ENCODE measurements at regions not wholly inside any gene's neighbourhood (a gene's known extent, or its start where the extent isn't known, plus 50 kb on each side); places are given as distances from the start of the nearest gene placed in this dataset.

GRCh38 chr2:128402911-128403670 is 84.4 kb upstream of the HS6ST1 start:
- TF ChIP-seq, protein P1, sequence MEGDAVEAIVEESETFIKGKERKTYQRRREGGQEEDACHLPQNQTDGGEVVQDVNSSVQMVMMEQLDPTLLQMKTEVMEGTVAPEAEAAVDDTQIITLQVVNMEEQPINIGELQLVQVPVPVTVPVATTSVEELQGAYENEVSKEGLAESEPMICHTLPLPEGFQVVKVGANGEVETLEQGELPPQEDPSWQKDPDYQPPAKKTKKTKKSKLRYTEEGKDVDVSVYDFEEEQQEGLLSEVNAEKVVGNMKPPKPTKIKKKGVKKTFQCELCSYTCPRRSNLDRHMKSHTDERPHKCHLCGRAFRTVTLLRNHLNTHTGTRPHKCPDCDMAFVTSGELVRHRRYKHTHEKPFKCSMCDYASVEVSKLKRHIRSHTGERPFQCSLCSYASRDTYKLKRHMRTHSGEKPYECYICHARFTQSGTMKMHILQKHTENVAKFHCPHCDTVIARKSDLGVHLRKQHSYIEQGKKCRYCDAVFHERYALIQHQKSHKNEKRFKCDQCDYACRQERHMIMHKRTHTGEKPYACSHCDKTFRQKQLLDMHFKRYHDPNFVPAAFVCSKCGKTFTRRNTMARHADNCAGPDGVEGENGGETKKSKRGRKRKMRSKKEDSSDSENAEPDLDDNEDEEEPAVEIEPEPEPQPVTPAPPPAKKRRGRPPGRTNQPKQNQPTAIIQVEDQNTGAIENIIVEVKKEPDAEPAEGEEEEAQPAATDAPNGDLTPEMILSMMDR (IDR thresholded peaks at IDR 0.05; ENCODE audit: low read length, missing control alignments) = no peak
- H3K4me3 ChIP-seq (replicated peaks; ENCODE audit: low read depth, low read length) = no peak overlapping the region
- no peak for DNase-seq (ENCODE audit: low read depth)

GRCh38 chr2:128403814-128404708 is 85.4 kb upstream of the HS6ST1 start:
- TF ChIP-seq, protein P1 (IDR thresholded peaks at IDR 0.05; ENCODE audit: low read length, missing control alignments) = no peak

DNA sequence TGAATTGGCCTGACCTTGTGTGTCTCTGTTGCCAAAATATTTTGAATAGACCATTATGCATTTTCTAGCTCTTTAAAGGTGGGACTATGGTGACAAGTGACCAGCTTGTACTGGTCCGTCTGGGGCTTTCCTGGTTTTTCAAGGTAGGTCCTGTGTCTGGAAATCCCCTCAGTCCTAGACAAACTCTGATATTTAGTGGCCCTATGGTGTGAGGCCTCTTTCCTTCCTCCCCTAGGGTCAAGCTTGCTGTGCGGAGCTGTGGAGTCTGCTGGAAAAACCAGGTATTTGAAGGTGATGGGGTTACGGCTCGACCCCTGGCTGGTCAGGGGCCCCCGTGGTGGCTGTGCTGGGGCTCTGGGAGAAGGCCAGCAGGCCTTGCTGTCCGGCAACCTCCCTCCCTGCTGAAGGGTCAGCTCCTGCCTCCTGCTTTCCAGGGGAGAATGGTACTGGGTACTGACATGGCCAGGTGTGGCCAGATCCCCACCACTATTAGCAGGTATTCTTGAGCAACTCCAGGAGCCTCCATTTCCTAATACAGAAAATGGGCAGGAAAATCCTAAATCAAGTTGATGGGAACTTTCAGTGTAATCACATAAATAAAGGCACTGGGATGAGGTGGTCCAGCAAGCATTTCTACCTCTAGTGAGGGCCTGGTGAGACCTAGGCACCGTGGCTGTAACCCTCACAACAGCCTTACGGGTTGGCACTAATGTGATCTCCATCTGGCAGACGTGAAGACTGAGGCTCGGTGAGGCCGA is 86.2 kb upstream of the HS6ST1 start:
- no peak for DNase-seq (ENCODE audit: low read depth)
- TF ChIP-seq, protein P1 (IDR thresholded peaks at IDR 0.05; ENCODE audit: low read length, missing control alignments) = no peak
- no peak overlapping the region for H3K4me3 ChIP-seq (replicated peaks; ENCODE audit: low read depth, low read length)

More at GRCh38 chr2:128403814-128404708, 85.4 kb upstream of the HS6ST1 start:
- H3K4me3 ChIP-seq (replicated peaks; ENCODE audit: low read depth, low read length) = no peak overlapping the region
- DNase-seq (ENCODE audit: low read depth) = no peak

DNA sequence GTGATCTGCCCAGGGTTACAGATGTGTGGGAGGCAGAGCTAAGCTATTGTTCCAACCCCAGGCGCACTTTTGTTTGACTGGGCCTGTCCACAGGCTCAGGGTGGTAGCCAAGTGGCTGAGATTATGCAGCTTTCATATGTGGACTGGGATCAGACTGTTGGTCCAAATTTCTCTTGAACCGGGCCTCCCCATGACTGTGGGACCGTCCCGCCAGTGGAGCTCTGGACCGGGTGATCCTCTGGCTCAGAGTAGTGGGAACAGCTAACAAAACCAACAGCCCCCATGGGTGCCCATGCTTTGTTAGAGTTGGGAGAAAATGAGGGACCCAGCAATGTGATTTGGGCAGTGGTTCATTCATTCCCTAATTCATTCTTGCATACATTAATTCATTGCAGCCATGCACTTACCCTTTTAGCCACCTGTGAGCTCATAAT is 86.8 kb upstream of the HS6ST1 start:
- TF ChIP-seq, protein P1 (IDR thresholded peaks at IDR 0.05; ENCODE audit: low read length, missing control alignments) = no peak
- no peak for DNase-seq (ENCODE audit: low read depth)
- H3K4me3 ChIP-seq (replicated peaks; ENCODE audit: low read depth, low read length) = no peak overlapping the region

DNA sequence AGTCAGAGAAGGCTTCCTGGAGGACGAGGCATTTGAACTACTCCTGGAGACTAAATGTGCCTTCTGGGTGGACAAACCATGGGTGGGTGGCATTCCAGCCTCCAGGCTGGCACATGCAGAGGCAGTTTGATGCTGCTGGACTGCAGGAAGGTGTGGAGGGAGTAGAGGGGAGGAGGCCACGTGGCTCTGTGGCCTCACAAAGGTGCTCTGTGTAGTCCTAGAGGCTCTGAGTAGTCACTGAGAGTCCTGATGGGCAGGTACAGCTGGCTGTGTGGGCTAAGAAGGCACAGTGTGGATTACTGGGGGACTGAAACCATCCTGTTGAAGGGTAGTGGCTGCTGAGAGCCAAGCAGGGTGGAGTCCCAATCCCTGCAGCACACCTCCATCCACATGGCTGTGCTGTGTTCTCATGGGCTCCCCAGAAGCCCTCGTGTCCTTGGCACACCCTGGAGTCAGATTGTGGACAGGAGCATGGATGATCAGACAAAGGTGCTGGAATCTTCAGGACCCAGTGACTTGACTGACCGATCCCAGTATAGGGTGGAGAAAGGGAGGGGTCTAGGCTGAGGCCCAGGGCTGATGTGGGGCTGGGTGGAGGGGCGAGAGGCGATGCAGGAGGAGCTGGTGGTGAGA is 87.4 kb upstream of the HS6ST1 start:
- H3K4me3 ChIP-seq (replicated peaks; ENCODE audit: low read depth, low read length) = no peak overlapping the region
- no peak for DNase-seq (ENCODE audit: low read depth)
- TF ChIP-seq, protein P1 (IDR thresholded peaks at IDR 0.05; ENCODE audit: low read length, missing control alignments) = no peak
